ENCODE measurements at regions not wholly inside any gene's neighbourhood (a gene's known extent, or its start where the extent isn't known, plus 50 kb on each side); places are given as distances from the start of the nearest gene placed in this dataset.

GRCh38 chr5:161023551-161023950, 171.5 kb upstream of the ATP10B start:
- Histone ChIP-seq H3K4me1 (ENCODE audit: control insufficient read depth in 2 of 3, insufficient read depth in 2 of 3, low read depth in 1 of 3, low read length in 3 of 3) (no peaks in the 10 kb centered on the region), H3K4me3 (ENCODE audit: low read length in 3 of 3) (no peak overlapping the region), H3K27ac (ENCODE audit: low read depth in 2 of 2, low read length in 2 of 2) (no peak overlapping the region), H3K9ac (ENCODE audit: low read length in 3 of 3) (no peak overlapping the region), H3K27me3 (ENCODE audit: control insufficient read depth, insufficient read depth, low read length) (no peaks in the 10 kb centered on the region), H3K36me3 (ENCODE audit: control insufficient read depth in 2 of 3, insufficient read depth in 3 of 3, low read length in 3 of 3) (no peaks in the 10 kb centered on the region), H3K9me3 (ENCODE audit: control insufficient read depth in 2 of 3, insufficient read depth in 1 of 3, low read length in 3 of 3) (no peaks in the 10 kb centered on the region)
- intact Hi-C loops (cut with DNase I): no loop called here
- FAIRE-seq (no peak), DNase-seq (no peak)
- TF ChIP-seq CTCF (IDR thresholded peaks at IDR 0.05; ENCODE audit: borderline replicate concordance, extremely low read depth, insufficient read depth): no peak

- Histone ChIP-seq H3K4me3 (ENCODE audit: low read length in 3 of 3) (no peak overlapping the region), H3K36me3 (ENCODE audit: control insufficient read depth in 2 of 3, insufficient read depth in 3 of 3, low read length in 3 of 3) (no peaks in the 10 kb centered on the region), H3K9ac (ENCODE audit: low read length in 3 of 3) (no peak overlapping the region), H3K4me1 (ENCODE audit: control insufficient read depth in 2 of 3, insufficient read depth in 2 of 3, low read depth in 1 of 3, low read length in 3 of 3) (no peaks in the 10 kb centered on the region), H3K9me3 (ENCODE audit: control insufficient read depth in 2 of 3, insufficient read depth in 1 of 3, low read length in 3 of 3) (no peaks in the 10 kb centered on the region), H3K27me3 (ENCODE audit: control insufficient read depth, insufficient read depth, low read length) (no peaks in the 10 kb centered on the region), H3K27ac (ENCODE audit: low read depth in 2 of 2, low read length in 2 of 2) (no peak overlapping the region)
- intact Hi-C loops (cut with DNase I): no loop called here
- DNase-seq (no peak), FAIRE-seq (no peak)
- no peak for TF ChIP-seq CTCF (IDR thresholded peaks at IDR 0.05; ENCODE audit: borderline replicate concordance, extremely low read depth, insufficient read depth)
Observed at GRCh38 chr5:161022151-161022550, 170.1 kb upstream of the ATP10B start.

GRCh38 chr5:161009817-161010216, 157.8 kb upstream of the ATP10B start:
- Histone ChIP-seq H3K4me3 (ENCODE audit: low read length in 3 of 3) (no peak overlapping the region), H3K9me3 (ENCODE audit: control insufficient read depth in 2 of 3, insufficient read depth in 1 of 3, low read length in 3 of 3) (peaks cover 0 to 6% (median 2%) of the 10 kb centered on the region in 3 donors), H3K36me3 (ENCODE audit: control insufficient read depth in 2 of 3, insufficient read depth in 3 of 3, low read length in 3 of 3) (no peaks in the 10 kb centered on the region), H3K27ac (ENCODE audit: low read depth in 2 of 2, low read length in 2 of 2) (no peak overlapping the region), H3K27me3 (ENCODE audit: control insufficient read depth, insufficient read depth, low read length) (no peaks in the 10 kb centered on the region), H3K9ac (ENCODE audit: low read length in 3 of 3) (no peak overlapping the region), H3K4me1 (ENCODE audit: control insufficient read depth in 2 of 3, insufficient read depth in 2 of 3, low read depth in 1 of 3, low read length in 3 of 3) (peaks cover 0 to 2% (median 0%) of the 10 kb centered on the region in 3 donors)
- FAIRE-seq: no peak
- DNase-seq: no peak
- intact Hi-C loops (cut with DNase I): no loop called here
- no peak for TF ChIP-seq CTCF (IDR thresholded peaks at IDR 0.05; ENCODE audit: borderline replicate concordance, extremely low read depth, insufficient read depth)

- intact Hi-C loops (cut with DNase I): no loop called here
- H3K4me3 ChIP-seq (ENCODE audit: low read length in 3 of 3): no peak overlapping the region
- no peaks in the 10 kb centered on the region for H3K27me3 ChIP-seq (ENCODE audit: control insufficient read depth, insufficient read depth, low read length)
- H3K27ac ChIP-seq (ENCODE audit: low read depth in 2 of 2, low read length in 2 of 2): no peak overlapping the region
- no peak overlapping the region for H3K9ac ChIP-seq (ENCODE audit: low read length in 3 of 3)
- FAIRE-seq (no peak), DNase-seq (no peak)
- peaks cover 0 to 6% (median 2%) of the 10 kb centered on the region in 3 donors for H3K9me3 ChIP-seq (ENCODE audit: control insufficient read depth in 2 of 3, insufficient read depth in 1 of 3, low read length in 3 of 3)
- no peaks in the 10 kb centered on the region for H3K36me3 ChIP-seq (ENCODE audit: control insufficient read depth in 2 of 3, insufficient read depth in 3 of 3, low read length in 3 of 3)
- H3K4me1 ChIP-seq (ENCODE audit: control insufficient read depth in 2 of 3, insufficient read depth in 2 of 3, low read depth in 1 of 3, low read length in 3 of 3): peaks cover 0 to 2% (median 0%) of the 10 kb centered on the region in 3 donors
- no peak for TF ChIP-seq CTCF (IDR thresholded peaks at IDR 0.05; ENCODE audit: borderline replicate concordance, extremely low read depth, insufficient read depth)
Observed at GRCh38 chr5:161009194-161009593, 157.2 kb upstream of the ATP10B start.

Measured in kidney (tissue), 13 donors.